GM03348 (cell line): ENCODE measurements at regions not wholly inside any gene's neighbourhood (a gene's known extent, or its start where the extent isn't known, plus 50 kb on each side); places are given as distances from the start of the nearest gene placed in this dataset.
"Not testable (repeated sequence)": the region's sequence is repeated elsewhere in the genome, so short reads cannot be mapped to it uniquely, and the experiment has no call there.

Source experiments
- DNase-seq: peaks from one replicate; pipeline ENCODE4 v3.0.0; 2012; ENCODE audit warnings: low spot score

GRCh38 chr1:234918181-234918841 lies 210.3 kb downstream of the TOMM20 start:
- no peak for DNase-seq

GRCh38 chr1:234917495-234918180 lies 211.0 kb downstream of the TOMM20 start:
- no peak for DNase-seq

GRCh38 chr1:234916840-234917239 lies 211.8 kb downstream of the TOMM20 start:
- DNase-seq = no peak

- no peak for DNase-seq
Measured at GRCh38 chr1:234915924-234916675, 212.5 kb downstream of the TOMM20 start.

- DNase-seq = no peak
Measured at GRCh38 chr1:234914606-234915290, 213.9 kb downstream of the TOMM20 start.

- no peak for DNase-seq
Measured at GRCh38 chr1:234913771-234914170, 214.9 kb downstream of the TOMM20 start.

GRCh38 chr1:234913278-234913649 lies 215.4 kb downstream of the TOMM20 start:
- no peak for DNase-seq

- no peak for DNase-seq
Measured at GRCh38 chr1:234912548-234913277, 215.9 kb downstream of the TOMM20 start.

GRCh38 chr1:234911787-234912186 lies 216.8 kb downstream of the TOMM20 start:
- no peak for DNase-seq

GRCh38 chr1:234911136-234911535 lies 217.5 kb downstream of the TOMM20 start:
- DNase-seq = not testable (repeated sequence)

GRCh38 chr1:234909851-234910250 lies 218.8 kb downstream of the TOMM20 start:
- no peak for DNase-seq

- no peak for DNase-seq
Measured at GRCh38 chr1:234909307-234909810, 219.3 kb downstream of the TOMM20 start.

GRCh38 chr1:234908571-234908970 lies 220.1 kb downstream of the TOMM20 start:
- DNase-seq = no peak

GRCh38 chr1:234907940-234908405 lies 220.7 kb downstream of the TOMM20 start:
- peak; percentile 74 for DNase-seq

GRCh38 chr1:234907208-234907939 lies 221.3 kb downstream of the TOMM20 start:
- no peak for DNase-seq

GRCh38 chr1:234906654-234907053 lies 222.0 kb downstream of the TOMM20 start:
- DNase-seq = no peak

- no peak for DNase-seq
Measured at GRCh38 chr1:234902774-234903547, 225.7 kb downstream of the TOMM20 start.

- DNase-seq = no peak
Measured at GRCh38 chr1:234901491-234902049, 227.1 kb downstream of the TOMM20 start.

GRCh38 chr1:234900595-234900994 lies 228.0 kb downstream of the TOMM20 start:
- DNase-seq = no peak

GRCh38 chr1:234899730-234900072 lies 228.9 kb downstream of the TOMM20 start:
- DNase-seq = no peak
